SKM-1 (cell line): ENCODE measurements at regions not wholly inside any gene's neighbourhood (a gene's known extent, or its start where the extent isn't known, plus 50 kb on each side); places are given as distances from the start of the nearest gene placed in this dataset.

Source experiments
- DNase-seq: peaks from one replicate; lab custom pipeline; 2025; ENCODE audit not compliant: unreplicated experiment; lab: John Stamatoyannopoulos, UW

DNA sequence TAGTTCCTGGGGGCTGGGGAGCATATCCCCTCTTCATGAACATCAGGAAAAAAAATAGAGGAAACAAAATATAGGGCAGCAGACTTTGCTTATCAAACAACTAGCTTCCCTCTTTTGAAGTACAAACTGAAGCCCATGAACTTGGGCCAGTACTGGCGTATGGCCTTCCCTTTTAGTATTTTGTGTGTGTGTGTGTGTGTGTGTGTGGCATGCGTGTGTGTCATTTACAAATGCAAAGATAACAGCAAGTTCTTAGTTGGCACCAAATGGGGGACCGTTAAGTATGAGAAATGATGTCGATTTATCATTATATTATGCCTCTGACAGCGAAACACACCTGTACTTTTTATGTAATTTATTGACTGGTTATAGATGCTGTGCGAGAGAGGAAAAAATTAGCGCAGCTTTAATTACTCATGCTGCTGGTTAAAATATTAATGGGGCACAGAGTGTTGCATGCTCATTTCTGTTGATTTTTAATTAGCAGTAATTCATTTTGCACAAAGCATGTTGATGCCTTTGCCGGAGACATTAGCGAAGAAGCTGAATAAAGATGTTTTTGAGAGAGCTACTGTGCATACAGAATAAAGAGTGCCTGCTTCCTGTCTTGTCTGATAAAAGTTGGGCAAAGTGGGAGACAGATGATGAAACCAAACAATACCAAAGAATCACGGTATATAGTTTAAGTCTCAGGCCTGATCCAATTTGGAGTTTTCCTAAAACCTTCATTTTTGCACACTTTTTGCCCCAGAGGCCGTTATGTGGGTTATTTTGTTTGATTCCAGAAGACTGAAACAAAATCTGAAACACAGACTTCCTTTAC is 297.1 kb downstream of the SATB1 start:
- peak; percentile 61 for DNase-seq

GRCh38 chr3:18127174-18127858 is 297.8 kb downstream of the SATB1 start:
- peak; percentile 61 for DNase-seq

DNA sequence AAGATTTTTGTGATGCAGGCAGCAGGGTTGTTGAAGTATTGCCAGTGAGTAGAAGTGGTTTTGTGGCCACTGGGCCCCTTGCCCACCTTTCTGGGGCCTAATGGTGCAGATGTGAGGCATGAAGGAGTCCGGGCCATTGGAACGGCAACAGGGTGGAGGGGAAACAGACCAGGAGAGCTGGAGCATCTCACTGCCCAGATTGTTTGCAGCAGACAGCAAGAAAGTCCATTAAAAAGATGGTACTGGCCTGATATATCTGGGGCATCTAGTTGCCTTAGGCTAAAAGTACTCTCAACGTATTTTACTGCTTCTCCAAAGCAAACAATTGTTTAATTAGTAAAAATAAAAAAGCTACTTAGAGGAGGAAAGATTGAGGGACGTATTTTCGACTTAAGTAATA is 298.4 kb downstream of the SATB1 start:
- no peak for DNase-seq

DNA sequence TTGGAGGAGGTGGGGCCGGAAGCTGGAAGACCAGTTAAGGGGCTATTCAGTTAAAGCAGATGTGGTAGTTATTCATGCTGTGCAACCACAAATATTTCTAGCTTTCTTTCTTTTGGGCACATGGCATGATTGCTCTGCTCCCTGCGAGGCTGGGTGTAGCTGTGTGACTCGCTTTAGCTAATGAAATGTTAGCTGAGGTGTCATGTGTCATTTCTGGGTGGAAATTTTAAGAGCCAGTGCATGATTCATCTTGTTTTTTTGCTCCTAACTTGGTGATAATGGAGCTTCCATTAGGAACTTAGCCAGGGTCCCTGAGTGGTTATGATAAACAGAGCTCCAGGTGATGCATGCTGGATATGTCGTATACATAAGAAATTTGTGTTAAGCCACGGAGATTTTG is 300.6 kb downstream of the SATB1 start:
- no peak for DNase-seq

DNA sequence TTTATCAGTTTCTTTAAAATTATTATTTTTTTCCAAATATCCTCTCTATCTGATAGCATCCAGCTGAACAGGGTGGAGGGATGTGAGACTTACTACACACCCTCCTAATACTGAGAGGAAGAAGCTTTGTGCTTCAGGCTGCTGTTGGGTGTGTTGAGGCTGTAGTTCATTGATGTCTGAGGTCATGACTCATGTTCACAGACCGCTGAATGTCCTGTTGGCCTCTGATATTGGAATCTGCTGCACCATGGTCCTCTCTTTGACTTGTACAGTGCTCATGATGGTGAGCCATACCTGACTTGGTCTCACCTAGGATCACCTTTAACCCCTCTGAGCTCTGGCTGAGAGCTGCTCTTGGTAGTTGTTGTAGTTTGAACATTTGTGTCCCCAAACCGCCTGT is 302.9 kb downstream of the SATB1 start:
- no peak for DNase-seq

GRCh38 chr3:18121020-18121419 is 304.1 kb downstream of the SATB1 start:
- DNase-seq = no peak

DNA sequence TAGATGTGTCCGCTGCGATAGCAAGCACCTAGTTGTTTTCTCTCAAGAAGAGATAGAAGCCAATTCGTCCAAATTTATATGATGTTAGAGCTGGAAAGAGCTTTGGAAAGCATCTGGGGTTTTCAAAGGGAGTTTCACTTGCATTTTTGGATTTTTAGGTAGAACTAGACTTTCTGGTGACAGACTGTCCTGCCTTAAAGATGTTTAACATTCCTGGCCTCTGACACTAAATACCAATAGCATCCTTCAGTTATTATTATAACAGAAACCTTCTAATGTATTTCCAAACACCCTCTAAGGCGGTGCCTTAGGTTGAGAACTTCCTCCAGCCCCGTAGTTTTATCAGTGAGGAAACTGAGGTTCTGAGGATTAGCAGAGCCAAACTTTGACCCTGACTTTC is 305.3 kb downstream of the SATB1 start:
- no peak for DNase-seq

- no peak for DNase-seq
These were observed 310.2 kb downstream of the SATB1 start for GRCh38 chr3:18114894-18115293.

DNA sequence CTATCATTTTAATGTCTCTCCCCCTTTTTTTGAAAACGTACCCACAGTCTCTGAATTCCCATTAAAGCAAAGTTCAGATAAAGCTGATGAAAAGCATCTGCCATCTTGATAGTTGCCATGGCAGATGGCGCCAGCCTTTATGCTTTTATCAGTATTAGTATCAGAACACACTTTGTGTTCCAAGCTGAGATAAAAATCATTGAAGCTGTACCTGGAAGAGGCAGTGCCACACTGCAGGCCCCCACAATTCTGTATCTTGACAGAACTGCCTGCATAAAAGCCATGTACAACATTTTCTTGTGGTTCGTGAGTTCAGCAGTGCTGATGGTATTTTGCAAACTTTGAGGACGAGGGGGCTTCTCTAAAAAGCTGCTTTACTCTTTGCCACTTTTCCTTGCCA is 311.7 kb downstream of the SATB1 start:
- DNase-seq = no peak

DNA sequence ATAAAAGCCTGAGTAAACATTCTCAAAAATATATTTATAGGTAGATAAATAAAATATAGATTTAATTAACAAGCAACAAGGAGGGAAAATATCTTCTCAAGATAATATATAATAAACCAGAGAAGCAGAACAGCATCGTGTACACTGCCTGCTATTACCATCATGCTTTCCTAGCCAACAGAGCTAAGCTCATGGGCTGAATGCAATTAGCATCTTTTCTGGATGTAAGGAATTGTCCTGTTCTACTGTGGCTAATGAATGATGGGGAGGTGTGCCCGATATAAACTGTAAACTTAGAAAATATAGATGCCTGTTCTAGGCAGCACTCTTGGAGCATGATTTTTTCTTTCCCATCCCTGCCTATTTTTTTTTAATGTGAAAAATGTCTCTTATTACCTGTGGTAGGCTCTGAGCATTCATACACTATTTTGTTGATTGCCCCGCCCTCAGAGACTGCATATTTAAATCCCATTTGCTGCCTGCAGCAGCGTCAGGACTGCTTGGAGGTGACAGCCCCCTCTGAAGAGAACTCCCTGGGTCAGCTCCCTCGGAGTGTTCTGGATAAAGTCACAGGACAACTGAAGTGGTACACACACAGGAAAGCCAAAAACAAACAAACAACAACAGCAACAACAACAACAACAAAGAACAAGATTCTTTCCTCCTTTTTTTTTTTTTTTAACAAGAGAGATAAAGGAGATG is 312.3 kb downstream of the SATB1 start:
- DNase-seq = no peak

DNA sequence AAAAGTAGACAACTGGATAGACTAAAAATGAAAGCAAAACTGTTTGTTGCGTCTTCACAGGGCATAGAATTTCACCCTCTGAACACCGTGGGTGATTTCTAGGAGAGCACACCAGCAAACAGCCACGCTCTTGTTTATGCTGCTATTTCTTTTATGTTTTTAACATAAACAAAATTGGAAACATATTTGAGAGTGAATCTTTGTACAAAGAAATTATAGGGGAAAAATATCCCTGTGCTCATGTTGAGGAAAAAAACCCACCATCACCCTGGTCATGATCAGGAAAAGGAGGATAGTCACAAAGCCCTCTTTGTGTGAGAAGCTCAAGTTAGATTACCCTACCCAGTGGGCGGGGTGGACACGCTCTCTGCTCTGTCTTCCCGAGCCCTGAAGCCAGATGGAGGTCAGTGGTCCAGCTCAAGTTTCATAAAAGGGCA is 313.3 kb downstream of the SATB1 start:
- DNase-seq = no peak

DNA sequence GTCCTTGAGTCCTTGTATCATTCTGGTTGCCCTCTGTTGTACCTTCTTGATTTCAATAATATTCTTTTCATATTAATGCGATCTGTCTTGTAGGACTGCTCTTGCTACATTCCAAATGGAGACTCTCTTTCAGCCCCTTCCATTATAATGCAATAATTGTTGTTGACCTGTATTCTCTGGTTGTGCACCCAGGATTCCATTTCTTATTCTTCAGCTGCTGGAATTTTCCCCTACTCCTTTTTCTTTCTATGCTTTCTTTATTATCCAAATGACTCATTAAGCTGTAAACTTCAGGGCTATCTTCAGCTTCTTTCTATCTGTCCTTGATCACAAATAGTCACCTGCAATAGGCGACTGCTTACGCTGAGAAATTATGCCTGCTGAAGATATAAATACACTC is 321.5 kb downstream of the SATB1 start:
- no peak for DNase-seq

- DNase-seq = no peak
These were observed 325.0 kb downstream of the SATB1 start for GRCh38 chr3:18100121-18100520.

DNA sequence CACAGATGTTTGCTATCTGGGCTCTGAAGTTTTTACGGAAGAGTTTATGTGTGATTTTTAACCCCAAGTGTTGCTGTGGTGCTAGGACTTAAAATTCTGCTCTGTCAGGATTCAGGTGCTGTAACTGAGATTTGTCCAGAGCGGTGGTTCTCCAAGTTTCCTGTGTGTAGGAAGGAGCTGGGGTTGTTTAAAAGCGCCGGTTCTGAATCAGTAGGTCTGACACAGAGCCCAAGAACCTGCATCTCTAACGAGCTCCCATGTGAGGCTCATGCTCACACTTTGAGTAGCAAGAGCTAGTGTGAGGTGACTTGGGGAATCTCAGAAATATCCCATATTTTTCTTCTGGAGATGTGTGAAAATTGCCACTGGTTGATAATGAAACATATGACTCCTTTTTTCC is 325.5 kb downstream of the SATB1 start:
- no peak for DNase-seq

- no peak for DNase-seq
These were observed 326.1 kb downstream of the SATB1 start for GRCh38 chr3:18098960-18099587.

- DNase-seq = no peak
These were observed 327.1 kb downstream of the SATB1 start for GRCh38 chr3:18097989-18098388.

DNA sequence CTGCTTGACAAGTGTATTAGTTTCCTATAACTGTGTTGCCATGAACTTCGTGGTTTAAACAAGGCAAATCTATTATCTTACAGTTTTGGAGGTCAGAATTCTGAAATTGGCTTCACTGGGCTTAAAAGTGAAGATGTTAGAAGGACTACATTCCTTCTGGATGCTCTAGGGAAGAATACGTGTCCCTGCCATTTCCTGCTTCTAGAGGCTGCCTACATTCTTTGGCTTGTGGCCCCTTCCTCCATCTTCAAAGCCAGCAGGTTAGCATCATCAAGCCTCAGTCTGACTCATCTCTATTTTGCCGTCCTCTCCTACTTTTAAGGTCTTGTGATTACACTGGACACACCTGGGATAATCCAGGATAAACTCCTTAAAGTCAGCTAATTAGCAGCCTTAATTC is 327.7 kb downstream of the SATB1 start:
- DNase-seq = no peak

DNA sequence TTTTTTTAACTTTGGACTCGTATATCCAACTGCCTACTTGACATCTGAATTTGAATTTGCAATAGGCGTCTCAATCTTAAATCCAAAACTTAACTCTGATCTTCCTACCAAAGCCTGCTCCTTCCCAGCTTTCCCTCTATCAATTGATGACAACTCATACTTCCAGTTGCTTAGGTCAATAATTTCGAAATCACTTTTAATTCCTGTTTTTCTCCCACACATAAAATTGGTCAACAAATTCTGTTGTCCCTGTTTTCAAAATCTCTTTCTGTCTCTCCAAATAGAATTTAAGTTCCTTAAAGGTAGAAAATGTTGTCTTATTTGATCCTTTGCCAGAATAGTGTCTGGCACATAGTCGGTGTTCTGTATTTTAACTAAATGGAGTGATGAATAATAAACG is 332.4 kb downstream of the SATB1 start:
- DNase-seq = no peak

DNA sequence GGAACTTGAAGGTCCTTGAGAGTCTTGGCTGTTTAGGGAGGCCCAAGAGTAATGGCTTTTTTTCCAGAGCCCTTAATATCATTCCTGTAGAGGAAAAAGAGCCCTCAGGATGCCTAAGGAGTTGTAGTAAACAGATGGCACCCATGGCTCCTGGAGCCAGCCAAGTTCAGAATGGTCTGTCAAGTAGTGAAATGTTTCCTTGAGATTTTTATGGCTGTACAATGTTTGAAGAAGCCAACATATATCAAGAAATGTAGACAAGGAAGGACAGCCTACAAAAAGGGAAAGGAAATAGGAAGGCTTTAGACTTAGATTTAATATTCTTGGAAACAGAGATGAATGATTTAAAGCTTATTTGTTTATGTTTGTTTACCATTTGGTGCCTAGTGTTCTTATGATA is 334.8 kb downstream of the SATB1 start:
- DNase-seq = no peak

DNA sequence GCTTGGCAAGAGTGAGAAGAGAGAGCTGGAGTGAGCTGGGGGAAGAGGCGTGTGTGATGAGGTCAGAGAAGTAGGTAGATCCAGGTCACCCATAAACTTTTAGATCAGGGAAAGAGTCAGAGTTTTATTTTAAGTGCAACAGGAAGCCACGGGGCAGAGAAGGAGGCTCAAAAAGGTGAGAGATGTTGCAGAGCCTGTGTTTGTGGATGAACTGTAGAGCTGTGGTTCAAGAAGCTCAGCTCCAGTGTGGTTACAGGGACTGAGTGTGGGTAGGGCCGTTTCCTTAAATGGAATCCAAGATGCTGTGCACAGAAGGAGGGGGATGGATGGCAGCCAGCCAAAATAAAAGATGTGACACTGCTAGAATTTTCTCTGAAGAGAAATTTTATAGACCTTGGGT is 337.2 kb downstream of the SATB1 start:
- no peak for DNase-seq

GRCh38 chr3:18086760-18087159 is 338.4 kb downstream of the SATB1 start:
- no peak for DNase-seq

DNA sequence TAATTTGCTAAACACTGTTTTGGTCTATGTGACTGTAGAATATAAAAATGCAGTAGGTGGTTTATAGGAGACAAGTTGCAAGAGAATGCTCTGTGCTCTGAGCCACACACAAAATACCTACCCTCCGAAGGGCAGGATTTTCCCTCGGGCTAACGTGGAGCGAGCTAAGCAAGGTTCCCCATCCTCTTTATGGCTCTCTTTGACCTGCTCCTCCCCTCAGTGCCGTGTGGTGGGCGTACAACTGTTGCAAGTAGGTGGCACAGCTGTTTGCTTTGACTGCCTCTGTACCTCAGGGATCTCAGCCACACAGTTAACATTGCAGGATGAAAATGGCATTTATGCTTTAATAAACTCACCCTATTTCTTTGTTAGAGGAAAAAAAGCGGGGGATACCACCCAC is 339.1 kb downstream of the SATB1 start:
- DNase-seq = no peak
